K562 (cell line): ENCODE measurements at regions not wholly inside any gene's neighbourhood (a gene's known extent, or its start where the extent isn't known, plus 50 kb on each side); places are given as distances from the start of the nearest gene placed in this dataset.

ENCODE experiments used
- MAFK ChIP-seq: IDR thresholded peaks from 2 replicates; pipeline ENCODE4 v1.6.1; 2011; ENCODE audit warnings: low read length, improper control_type of control experiment
- RAD21 ChIP-seq, 2 experiments: fragments of 250-450 bp in 1 of 2; fragments of 450-650 bp in 1 of 2; sonication (Bioruptor Pico) in 1 of 2; formaldehyde crosslinking in 1 of 2; IDR thresholded peaks in 1 of 2; conservative IDR thresholded peaks in 1 of 2; 2 replicates each; pipeline versions ENCODE4 v1.4.0 to v1.8.0; 2020 to 2022; ENCODE audit warnings: mild to moderate bottlenecking in 2 of 2, moderate library complexity in 1 of 2
- SIN3A ChIP-seq, 2 experiments: fragments of 150-350 bp in 1 of 2; IDR thresholded peaks; 2 replicates each; pipeline ENCODE4 v1.6.1; 2011 to 2016; ENCODE audit warnings: borderline replicate concordance in 2 of 2, low read depth in 2 of 2, low read length in 2 of 2, mild to moderate bottlenecking in 2 of 2, moderate library complexity in 2 of 2; ENCODE audit not compliant: control insufficient read depth in 1 of 2
- SP1 ChIP-seq: sonication (generic); formaldehyde crosslinking; IDR thresholded peaks from 2 replicates; pipeline ENCODE4 v1.8.1; 2022; ENCODE audit warnings: mild to moderate bottlenecking, missing genetic modification reagents
- TAF1 ChIP-seq: IDR thresholded peaks from 2 replicates; pipeline ENCODE4 v1.6.1; 2011; ENCODE audit warnings: mild to moderate bottlenecking, low read length, moderate library complexity; ENCODE audit not compliant: insufficient read depth, control insufficient read depth, severe bottlenecking; ENCODE audit errors: extremely low read depth
- TARDBP ChIP-seq: fragments of 450-650 bp; IDR thresholded peaks from 2 replicates; pipeline ENCODE4 v1.6.1; 2016
- ZBED1 ChIP-seq: IDR thresholded peaks from 2 replicates; pipeline ENCODE4 v1.6.1; 2014
- TF ChIP-seq, protein P1 (sequence below): sonication (generic); formaldehyde crosslinking; IDR thresholded peaks from 2 replicates; pipeline ENCODE4 v1.8.0; 2023; ENCODE audit warnings: mild to moderate bottlenecking, missing genetic modification reagents
- TF ChIP-seq, protein P2 (sequence below), 3 experiments: IDR thresholded peaks in 2 of 3; conservative IDR thresholded peaks in 1 of 3; 2 replicates each; pipeline ENCODE4 v1.5.1; 2011 to 2012; ENCODE audit warnings: low read length in 3 of 3, mild to moderate bottlenecking in 3 of 3, control low read depth in 2 of 3, improper control_type of control experiment in 1 of 3, inconsistent platforms in 1 of 3, low read depth in 1 of 3, mixed read lengths in 1 of 3, moderate library complexity in 1 of 3; ENCODE audit not compliant: insufficient read depth in 2 of 3
- TF ChIP-seq, protein P3 (sequence below): fragments of 250-450 bp; sonication (Bioruptor Pico); IDR thresholded peaks from 2 replicates; pipeline ENCODE4 v1.5.0; 2020; ENCODE audit warnings: mild to moderate bottlenecking
- TF ChIP-seq, protein P4 (sequence below), 2 experiments: fragments of 450-650 bp in 1 of 2; sonication (generic) in 1 of 2; formaldehyde crosslinking; conservative IDR thresholded peaks; 2 replicates each; pipeline versions ENCODE4 v1.4.0 to v1.8.1; 2020 to 2022; ENCODE audit warnings: mild to moderate bottlenecking in 1 of 2, missing genetic modification reagents in 1 of 2

DNA sequence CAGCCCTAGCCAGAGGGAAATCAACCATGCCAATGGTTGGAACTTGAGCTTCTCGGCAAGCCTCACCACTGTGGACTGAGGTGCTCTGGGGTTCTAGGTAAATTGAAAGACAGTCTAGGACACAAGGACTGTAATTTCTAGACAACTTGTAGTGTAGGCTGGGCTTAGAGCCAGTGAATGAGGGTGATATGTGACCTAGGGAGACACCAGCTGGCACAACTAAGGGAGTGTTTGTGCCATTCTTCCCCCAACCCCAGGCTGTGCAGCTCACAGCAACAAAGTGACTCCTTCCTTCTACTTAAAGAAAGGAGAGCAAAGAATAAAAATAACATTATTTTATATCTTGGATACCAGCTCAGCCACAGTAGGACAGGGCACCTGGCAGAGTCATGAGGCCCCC, 1690.7 kb upstream of the TMEFF2 start:
- no peak for TF ChIP-seq RAD21 (CRISPR knock-in tag; conservative IDR thresholded peaks at IDR 0.05 in 1 of 2, IDR thresholded peaks at IDR 0.05 in 1 of 2)
- no peak for TF ChIP-seq TAF1
- no peak for TF ChIP-seq ZBED1
- TF ChIP-seq, protein P1, sequence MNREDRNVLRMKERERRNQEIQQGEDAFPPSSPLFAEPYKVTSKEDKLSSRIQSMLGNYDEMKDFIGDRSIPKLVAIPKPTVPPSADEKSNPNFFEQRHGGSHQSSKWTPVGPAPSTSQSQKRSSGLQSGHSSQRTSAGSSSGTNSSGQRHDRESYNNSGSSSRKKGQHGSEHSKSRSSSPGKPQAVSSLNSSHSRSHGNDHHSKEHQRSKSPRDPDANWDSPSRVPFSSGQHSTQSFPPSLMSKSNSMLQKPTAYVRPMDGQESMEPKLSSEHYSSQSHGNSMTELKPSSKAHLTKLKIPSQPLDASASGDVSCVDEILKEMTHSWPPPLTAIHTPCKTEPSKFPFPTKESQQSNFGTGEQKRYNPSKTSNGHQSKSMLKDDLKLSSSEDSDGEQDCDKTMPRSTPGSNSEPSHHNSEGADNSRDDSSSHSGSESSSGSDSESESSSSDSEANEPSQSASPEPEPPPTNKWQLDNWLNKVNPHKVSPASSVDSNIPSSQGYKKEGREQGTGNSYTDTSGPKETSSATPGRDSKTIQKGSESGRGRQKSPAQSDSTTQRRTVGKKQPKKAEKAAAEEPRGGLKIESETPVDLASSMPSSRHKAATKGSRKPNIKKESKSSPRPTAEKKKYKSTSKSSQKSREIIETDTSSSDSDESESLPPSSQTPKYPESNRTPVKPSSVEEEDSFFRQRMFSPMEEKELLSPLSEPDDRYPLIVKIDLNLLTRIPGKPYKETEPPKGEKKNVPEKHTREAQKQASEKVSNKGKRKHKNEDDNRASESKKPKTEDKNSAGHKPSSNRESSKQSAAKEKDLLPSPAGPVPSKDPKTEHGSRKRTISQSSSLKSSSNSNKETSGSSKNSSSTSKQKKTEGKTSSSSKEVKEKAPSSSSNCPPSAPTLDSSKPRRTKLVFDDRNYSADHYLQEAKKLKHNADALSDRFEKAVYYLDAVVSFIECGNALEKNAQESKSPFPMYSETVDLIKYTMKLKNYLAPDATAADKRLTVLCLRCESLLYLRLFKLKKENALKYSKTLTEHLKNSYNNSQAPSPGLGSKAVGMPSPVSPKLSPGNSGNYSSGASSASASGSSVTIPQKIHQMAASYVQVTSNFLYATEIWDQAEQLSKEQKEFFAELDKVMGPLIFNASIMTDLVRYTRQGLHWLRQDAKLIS: no peak
- TF ChIP-seq, protein P2, sequence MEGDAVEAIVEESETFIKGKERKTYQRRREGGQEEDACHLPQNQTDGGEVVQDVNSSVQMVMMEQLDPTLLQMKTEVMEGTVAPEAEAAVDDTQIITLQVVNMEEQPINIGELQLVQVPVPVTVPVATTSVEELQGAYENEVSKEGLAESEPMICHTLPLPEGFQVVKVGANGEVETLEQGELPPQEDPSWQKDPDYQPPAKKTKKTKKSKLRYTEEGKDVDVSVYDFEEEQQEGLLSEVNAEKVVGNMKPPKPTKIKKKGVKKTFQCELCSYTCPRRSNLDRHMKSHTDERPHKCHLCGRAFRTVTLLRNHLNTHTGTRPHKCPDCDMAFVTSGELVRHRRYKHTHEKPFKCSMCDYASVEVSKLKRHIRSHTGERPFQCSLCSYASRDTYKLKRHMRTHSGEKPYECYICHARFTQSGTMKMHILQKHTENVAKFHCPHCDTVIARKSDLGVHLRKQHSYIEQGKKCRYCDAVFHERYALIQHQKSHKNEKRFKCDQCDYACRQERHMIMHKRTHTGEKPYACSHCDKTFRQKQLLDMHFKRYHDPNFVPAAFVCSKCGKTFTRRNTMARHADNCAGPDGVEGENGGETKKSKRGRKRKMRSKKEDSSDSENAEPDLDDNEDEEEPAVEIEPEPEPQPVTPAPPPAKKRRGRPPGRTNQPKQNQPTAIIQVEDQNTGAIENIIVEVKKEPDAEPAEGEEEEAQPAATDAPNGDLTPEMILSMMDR (IDR thresholded peaks at IDR 0.05 in 2 of 3, conservative IDR thresholded peaks at IDR 0.05 in 1 of 3; ENCODE audit: insufficient read depth in 2 of 3, low read depth in 1 of 3, low read length in 3 of 3): no peak
- no peak for TF ChIP-seq SIN3A (IDR thresholded peaks at IDR 0.05; ENCODE audit: borderline replicate concordance in 2 of 2, control insufficient read depth in 1 of 2, low read depth in 2 of 2, low read length in 2 of 2)
- no peak for TF ChIP-seq MAFK
- TF ChIP-seq, protein P3, sequence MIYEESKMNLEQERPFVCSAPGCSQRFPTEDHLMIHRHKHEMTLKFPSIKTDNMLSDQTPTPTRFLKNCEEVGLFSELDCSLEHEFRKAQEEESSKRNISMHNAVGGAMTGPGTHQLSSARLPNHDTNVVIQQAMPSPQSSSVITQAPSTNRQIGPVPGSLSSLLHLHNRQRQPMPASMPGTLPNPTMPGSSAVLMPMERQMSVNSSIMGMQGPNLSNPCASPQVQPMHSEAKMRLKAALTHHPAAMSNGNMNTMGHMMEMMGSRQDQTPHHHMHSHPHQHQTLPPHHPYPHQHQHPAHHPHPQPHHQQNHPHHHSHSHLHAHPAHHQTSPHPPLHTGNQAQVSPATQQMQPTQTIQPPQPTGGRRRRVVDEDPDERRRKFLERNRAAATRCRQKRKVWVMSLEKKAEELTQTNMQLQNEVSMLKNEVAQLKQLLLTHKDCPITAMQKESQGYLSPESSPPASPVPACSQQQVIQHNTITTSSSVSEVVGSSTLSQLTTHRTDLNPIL (CRISPR knock-in tag): no peak
- no peak for TF ChIP-seq SP1
- TF ChIP-seq, protein P4, sequence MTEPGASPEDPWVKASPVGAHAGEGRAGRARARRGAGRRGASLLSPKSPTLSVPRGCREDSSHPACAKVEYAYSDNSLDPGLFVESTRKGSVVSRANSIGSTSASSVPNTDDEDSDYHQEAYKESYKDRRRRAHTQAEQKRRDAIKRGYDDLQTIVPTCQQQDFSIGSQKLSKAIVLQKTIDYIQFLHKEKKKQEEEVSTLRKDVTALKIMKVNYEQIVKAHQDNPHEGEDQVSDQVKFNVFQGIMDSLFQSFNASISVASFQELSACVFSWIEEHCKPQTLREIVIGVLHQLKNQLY (CRISPR knock-in tag; conservative IDR thresholded peaks at IDR 0.05): no peak
- TF ChIP-seq TARDBP: no peak
